Ovary (tissue), 3 donors: ENCODE measurements at regions not wholly inside any gene's neighbourhood (a gene's known extent, or its start where the extent isn't known, plus 50 kb on each side); places are given as distances from the start of the nearest gene placed in this dataset.

Source experiments
- CTCF ChIP-seq, 3 donors: fragments of 450-650 bp in 2 of 3; fragments of 200-600 bp in 1 of 3; IDR thresholded peaks; one replicate each; pipeline versions ENCODE4 v1.5.1 to v1.8.0; 2016 to 2022; ENCODE audit warnings: antibody characterized with exemption in 3 of 3, mild to moderate bottlenecking in 1 of 3
- EP300 ChIP-seq: sonication (generic); formaldehyde crosslinking; IDR thresholded peaks from one replicate; pipeline ENCODE4 v1.6.1; 2017; ENCODE audit warnings: antibody characterized with exemption
- POLR2A ChIP-seq: fragments of 450-650 bp; IDR thresholded peaks from one replicate; pipeline ENCODE4 v1.6.1; 2017; ENCODE audit warnings: antibody characterized with exemption, mild to moderate bottlenecking, moderate library complexity
- donor health status: DM: no; HTN: no; CAD: no.

- TF ChIP-seq POLR2A: no peak
- TF ChIP-seq CTCF (IDR thresholded peaks at IDR 0.05): no peak
- TF ChIP-seq EP300: no peak
These were observed 796.2 kb upstream of the RBFOX1 start for GRCh38 chr16:6536411-6536810.
